Ureter (tissue), 1 donor: ENCODE measurements at regions not wholly inside any gene's neighbourhood (a gene's known extent, or its start where the extent isn't known, plus 50 kb on each side); places are given as distances from the start of the nearest gene placed in this dataset.

ENCODE experiments used
- DNase-seq: peaks from one replicate; pipeline ENCODE4 v3.0.0-alpha.2; 2020; ENCODE audit warnings: low spot score
- donor health status: DM: yes; HTN: yes; CAD: no.

- DNase-seq = no peak
Observed at GRCh38 chr18:10057894-10058791, 144.3 kb downstream of the VAPA start.

GRCh38 chr18:10059610-10060468 lies 146.0 kb downstream of the VAPA start:
- no peak for DNase-seq

- DNase-seq = no peak
Observed at GRCh38 chr18:10060469-10060782, 146.6 kb downstream of the VAPA start.

DNA sequence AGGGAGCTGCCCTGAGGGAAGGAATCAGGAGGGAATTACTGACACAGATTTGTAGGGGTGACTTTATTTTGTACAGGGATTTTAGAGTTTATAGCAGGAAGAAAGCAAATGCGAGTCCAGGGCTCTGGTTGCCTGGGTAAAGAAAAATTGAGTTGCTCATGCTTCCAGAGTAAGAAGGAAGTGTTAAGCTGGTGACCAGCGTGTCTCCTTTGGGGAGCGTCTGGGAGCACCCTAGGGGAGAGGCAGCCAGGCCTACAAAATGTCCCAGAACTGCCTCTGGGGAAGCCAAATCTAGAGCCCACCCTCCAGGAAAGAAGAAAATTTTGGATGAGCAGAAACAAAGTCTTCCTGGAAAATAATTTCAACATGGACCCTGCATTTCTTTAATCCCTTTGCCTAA lies 147.0 kb downstream of the VAPA start:
- no peak for DNase-seq

DNA sequence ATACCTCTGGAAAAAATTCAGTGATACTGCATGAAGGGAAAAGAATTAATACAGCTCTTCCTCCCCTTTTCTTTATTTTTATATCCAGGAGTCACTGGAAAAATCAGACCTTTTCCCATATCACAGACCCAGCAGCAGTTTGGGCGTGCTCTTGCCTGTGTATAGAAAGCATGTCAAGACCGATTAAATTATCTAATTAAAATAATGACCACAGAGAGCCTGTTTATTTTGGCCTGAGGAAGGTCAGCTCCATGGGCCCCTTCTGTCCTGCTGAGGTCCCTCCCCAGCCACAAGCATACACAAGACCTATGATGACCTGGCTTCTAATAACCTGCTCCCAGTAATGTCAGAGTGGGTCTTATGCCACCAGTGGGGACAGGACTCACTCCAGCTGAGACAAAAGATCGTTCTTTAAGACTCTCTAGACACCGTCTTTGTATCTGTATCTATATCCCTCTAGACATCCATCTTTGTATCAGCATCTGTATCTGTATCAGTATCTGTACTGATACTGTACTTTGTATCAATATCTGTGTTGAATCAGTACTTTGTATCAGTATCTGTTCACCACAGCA lies 147.8 kb downstream of the VAPA start:
- DNase-seq = no peak

DNA sequence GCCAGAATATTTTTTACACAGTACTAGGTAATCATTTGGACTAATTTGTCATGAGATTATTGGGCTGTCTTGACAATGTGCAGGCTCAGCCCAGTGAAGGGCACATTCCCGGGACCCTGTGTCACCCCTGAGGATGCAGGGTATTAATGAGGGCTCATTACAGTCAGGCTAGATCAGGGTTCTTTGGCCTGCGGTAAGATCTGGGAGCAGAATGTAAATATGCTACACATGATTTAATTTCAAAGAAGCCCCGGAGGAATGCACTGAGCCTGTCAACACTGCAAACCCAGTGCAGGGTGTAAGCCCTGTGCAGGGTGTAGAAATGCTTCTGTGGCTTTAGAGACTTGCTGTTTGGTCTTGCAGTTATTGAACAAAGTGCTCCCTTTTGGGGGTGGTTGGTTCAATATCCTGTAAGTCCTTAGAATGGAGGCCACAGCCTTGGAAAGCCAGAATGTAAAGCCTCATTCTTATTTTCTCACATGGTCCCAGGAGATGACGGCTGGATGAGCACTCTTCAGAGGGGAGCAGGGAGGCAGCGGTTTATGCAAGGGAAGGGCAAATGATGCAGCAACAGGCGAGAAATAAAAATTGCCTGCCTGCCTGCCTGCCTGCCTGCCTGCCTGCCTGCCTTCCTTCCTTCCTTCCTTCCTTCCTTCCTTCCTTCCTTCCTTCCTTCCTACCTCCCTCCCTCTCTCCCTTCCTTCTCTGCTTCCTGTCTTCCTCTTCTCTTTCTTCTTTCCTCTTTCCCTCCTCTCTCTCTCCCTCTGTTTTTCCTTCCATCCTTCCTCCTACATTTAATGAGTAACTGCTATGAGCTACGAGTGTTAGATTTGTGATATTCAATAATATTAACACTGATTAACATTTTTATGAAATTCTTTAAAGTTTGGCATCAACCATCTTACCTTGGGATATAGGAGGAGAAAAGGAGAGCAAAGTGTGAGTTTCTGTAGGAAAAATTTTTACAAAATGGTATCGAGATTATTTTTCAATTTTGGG lies 148.8 kb downstream of the VAPA start:
- DNase-seq = no peak

- no peak for DNase-seq
Observed at GRCh38 chr18:10063489-10063888, 149.7 kb downstream of the VAPA start.

- DNase-seq = no peak
Observed at GRCh38 chr18:10064267-10064666, 150.5 kb downstream of the VAPA start.

GRCh38 chr18:10065296-10065695 lies 151.5 kb downstream of the VAPA start:
- DNase-seq = no peak

- DNase-seq = no peak
Observed at GRCh38 chr18:10067670-10068659, 154.1 kb downstream of the VAPA start.

DNA sequence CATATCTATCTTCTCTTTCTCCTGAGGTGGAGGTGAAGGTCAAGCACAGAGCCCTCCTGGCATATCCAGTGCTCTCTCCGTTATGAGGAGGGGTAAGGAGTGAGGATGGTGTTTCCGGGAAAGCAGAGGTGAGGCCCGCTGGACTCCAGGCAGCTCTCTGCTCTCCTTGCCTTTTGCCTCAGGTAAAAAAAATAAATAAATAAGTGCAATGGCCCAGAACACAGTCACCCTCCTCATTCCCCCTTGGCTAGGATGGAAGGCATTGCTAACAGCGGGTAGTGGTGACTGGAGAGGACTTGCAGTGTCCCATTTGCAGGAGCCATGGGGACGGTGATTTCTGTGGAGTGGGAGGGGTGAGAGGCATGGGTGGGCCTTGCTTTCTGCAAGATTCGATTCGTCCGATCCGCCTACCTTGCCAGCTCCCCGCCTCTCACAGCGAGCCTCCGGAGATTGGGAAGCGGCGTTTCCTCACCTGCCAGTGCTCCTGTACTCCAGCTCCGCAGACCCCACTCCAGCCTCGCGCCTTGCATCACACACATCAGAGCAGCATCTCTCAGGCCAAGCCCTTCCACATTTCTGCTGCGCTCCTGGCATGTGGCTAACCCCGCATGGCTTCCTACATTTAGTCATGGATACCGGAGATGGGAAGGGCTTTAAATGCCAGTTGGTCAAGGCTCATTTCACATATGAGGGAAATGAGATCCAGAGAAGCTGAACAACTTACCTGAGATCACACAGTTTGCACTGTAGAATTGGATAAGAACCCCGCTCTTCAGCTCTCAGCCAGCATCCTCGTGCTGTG lies 155.2 kb downstream of the VAPA start:
- no peak for DNase-seq

DNA sequence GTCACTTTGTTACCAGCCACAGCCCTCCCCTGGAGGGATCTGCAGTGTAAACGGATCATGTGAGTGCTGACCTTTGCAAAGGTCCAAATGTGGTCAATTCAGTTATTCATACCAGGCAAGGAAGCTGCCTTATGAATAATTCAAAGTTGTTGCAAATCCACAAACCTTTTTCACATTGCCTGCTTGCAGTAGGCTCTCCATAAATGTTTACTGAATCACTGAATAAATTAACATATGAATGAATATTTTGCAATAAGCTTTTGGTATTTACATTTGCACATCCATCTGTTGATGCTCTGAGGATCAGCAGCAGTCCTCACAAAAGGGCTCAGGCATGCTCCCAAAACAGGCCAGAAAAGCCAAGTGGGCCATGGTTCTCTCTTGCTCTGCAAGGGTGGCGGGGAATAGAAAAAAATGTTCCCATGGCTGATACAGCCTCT lies 156.8 kb downstream of the VAPA start:
- no peak for DNase-seq

DNA sequence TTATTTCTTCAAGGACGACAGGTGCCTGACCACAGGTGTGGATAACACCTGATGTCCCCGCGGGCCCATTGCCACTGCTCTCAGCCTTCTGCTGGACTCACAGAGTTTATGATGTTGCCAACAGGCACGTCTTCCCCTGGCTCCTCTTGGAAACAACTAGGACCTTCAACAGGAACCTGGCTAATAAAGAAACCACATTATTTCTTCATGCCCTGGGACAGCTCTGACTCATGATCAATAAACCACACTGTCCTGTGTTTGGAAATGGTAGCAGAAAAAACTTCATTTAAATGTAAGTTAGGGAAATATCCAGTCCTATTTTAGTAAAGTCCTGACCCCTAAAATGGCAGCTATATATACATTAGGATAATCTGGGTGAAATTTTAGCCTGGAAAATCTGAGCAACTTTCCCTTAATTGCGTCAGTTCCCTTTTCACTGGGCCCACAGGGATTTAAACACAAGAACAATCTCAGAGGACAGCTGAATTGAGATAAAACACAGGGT lies 158.9 kb downstream of the VAPA start:
- DNase-seq = no peak

GRCh38 chr18:10074110-10074509 lies 160.3 kb downstream of the VAPA start:
- DNase-seq = no peak

GRCh38 chr18:10074728-10075127 lies 160.9 kb downstream of the VAPA start:
- DNase-seq = no peak

- DNase-seq = no peak
Observed at GRCh38 chr18:10076502-10077030, 162.8 kb downstream of the VAPA start.

DNA sequence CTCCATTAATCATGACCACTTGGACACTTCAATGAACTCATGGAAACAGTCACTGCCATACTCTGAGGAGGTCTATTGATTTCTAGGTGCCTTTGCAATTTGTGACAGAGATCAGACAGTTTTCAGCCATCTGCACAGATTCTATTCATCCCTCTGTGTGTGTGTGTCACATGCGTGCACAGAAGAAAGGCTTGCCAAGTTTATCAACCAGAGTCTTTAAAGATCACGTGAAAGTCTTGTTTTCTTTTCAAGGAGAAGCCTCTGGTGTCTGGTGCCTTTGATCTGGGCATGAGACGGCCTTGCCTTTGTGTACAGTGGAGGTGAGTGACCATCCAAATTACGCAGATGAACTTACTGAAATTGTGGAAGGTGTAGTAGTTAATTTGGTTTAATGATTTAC lies 164.2 kb downstream of the VAPA start:
- DNase-seq = no peak

DNA sequence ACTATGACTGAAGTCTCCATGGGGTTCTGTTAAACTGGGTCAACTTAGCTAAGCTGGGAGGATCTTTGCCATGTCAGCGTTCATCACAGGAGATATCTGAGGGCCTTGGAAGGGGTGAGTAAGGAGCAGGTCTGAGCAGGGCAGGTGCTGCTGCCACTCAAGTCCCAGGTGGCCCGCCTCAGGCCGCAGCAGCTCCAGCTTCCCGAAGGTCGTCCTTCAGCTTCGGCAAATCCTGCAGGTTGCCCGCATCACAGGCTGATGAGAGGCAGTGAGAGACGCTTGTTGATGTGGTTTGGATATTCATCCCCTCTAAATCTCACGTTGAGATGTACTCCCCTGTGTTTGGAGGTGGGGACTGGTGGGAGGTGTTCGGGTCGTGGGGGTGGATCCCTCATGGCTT lies 166.6 kb downstream of the VAPA start:
- no peak for DNase-seq

GRCh38 chr18:10081492-10081891 lies 167.7 kb downstream of the VAPA start:
- no peak for DNase-seq
